HEK293 (cell line): ENCODE measurements at regions not wholly inside any gene's neighbourhood (a gene's known extent, or its start where the extent isn't known, plus 50 kb on each side); places are given as distances from the start of the nearest gene placed in this dataset.

Experiments used
- REST ChIP-seq: fragments of 450-650 bp; formaldehyde crosslinking; IDR thresholded peaks from 2 replicates; pipeline ENCODE4 v1.5.1; 2016; ENCODE audit warnings: missing biosample characterization, missing genetic modification characterization
- ZNF707 ChIP-seq: fragments of 450-650 bp; formaldehyde crosslinking; IDR thresholded peaks from 2 replicates; pipeline ENCODE4 v1.5.1; 2016; ENCODE audit warnings: missing biosample characterization, missing genetic modification characterization

- TF ChIP-seq REST (tag by site-specific recombination), result no peak
- no peak for TF ChIP-seq ZNF707 (tag by site-specific recombination)
Observed at GRCh38 chr2:211014906-211015305, 458.5 kb downstream of the CPS1 start.
